ENCODE measurements at regions not wholly inside any gene's neighbourhood (a gene's known extent, or its start where the extent isn't known, plus 50 kb on each side); places are given as distances from the start of the nearest gene placed in this dataset.

DNA sequence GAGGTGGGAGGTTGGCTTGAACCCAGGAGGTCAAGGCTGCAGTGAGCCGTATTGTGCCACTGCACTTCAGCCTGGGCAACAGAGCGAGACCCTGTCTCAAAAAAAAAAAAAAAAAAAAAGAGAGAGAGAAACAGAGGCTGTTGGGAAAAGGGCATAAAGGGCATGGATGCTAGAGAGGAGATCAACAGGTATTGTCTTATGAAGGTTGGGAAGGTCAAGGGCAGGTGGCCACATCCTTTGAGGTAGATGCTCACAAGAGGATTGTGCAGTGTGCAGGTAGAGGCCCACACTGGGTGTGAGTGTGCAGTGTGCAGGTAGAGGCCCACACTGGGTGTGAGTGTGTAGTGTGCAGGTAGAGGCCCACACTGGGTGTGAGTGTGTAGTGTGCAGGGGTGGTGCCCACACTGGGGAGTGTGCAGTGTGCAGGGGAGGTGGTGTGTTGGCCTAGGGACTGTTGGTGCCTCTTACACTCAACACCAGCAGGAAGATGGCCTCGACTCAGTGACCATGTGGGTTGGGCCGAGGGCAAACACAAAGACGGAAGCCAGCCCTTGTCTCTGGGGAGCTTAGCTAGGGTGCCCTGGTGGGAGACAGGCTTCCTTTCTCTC, 404.9 kb upstream of the TNRC6C start:
- no peaks in the 10 kb centered on the region for H3K9me3 ChIP-seq
- peaks cover 11 to 38% (median 34%) of the 10 kb centered on the region in 4 donors for H3K4me1 ChIP-seq

DNA sequence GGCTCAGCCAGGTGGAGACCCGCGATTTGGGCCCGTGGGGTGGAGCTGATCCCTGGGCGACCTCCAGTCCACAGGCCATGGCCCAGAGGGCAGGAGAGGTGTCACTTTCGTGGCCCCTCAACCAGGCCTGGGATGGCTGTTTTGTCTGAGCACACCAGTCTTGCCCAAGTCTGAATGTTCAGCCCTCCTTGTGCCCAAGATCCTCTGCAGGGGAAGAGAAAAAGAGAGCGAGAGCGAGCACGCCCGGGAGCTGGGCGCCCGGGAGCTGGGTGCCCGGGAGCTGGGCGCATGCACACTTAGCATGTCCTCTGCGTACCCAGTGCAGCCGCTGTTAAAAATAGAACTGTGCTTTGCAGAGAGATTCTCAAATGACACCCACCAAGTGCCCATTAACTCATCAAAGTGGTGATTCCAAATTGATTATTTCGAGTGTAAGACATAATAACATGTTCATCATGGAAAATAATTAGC, 403.3 kb upstream of the TNRC6C start:
- intact Hi-C loops (cut with DNase I), result no loop called here
- WGBS, result 87% methylated on average over 14 of the region's 16 CpGs
- peaks cover 11 to 27% (median 21%) of the 10 kb centered on the region in 4 donors for H3K4me1 ChIP-seq
- no peak for DNase-seq (ENCODE audit: extremely low spot score)
- H3K9me3 ChIP-seq, result no peaks in the 10 kb centered on the region
- peak overlapping the region; percentile 56 to 68 (median 58) for H3K27ac ChIP-seq (replicated peaks in 1 of 4)
- H3K27me3 ChIP-seq, result peaks cover 0 to 7% (median 0%) of the 10 kb centered on the region in 4 donors
- no peaks in the 10 kb centered on the region for H3K36me3 ChIP-seq
- H3K4me3 ChIP-seq, result no peak overlapping the region
- TF ChIP-seq EP300 (IDR thresholded peaks at IDR 0.05), result no peak
- TF ChIP-seq, protein P1, sequence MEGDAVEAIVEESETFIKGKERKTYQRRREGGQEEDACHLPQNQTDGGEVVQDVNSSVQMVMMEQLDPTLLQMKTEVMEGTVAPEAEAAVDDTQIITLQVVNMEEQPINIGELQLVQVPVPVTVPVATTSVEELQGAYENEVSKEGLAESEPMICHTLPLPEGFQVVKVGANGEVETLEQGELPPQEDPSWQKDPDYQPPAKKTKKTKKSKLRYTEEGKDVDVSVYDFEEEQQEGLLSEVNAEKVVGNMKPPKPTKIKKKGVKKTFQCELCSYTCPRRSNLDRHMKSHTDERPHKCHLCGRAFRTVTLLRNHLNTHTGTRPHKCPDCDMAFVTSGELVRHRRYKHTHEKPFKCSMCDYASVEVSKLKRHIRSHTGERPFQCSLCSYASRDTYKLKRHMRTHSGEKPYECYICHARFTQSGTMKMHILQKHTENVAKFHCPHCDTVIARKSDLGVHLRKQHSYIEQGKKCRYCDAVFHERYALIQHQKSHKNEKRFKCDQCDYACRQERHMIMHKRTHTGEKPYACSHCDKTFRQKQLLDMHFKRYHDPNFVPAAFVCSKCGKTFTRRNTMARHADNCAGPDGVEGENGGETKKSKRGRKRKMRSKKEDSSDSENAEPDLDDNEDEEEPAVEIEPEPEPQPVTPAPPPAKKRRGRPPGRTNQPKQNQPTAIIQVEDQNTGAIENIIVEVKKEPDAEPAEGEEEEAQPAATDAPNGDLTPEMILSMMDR (IDR thresholded peaks at IDR 0.05), result no peak
- no peak for TF ChIP-seq POLR2AphosphoS5 (IDR thresholded peaks at IDR 0.05)
- TF ChIP-seq POLR2A (IDR thresholded peaks at IDR 0.05; ENCODE audit: low read depth), result no peak

More for the DNA sequence above, 404.9 kb upstream of the TNRC6C start:
- WGBS, result 95% methylated on average over 5 of the region's 5 CpGs
- intact Hi-C loops (cut with DNase I), result no loop called here
- TF ChIP-seq EP300 (IDR thresholded peaks at IDR 0.05) (no peak), POLR2A (IDR thresholded peaks at IDR 0.05; ENCODE audit: low read depth) (no peak), POLR2AphosphoS5 (IDR thresholded peaks at IDR 0.05) (no peak)
- TF ChIP-seq, protein P1 (IDR thresholded peaks at IDR 0.05), result no peak
- Histone ChIP-seq H3K27ac (replicated peaks in 1 of 4) (no peak overlapping the region), H3K4me3 (no peak overlapping the region), H3K36me3 (no peaks in the 10 kb centered on the region), H3K27me3 (peaks cover 0 to 7% (median 0%) of the 10 kb centered on the region in 4 donors)
- DNase-seq (ENCODE audit: extremely low spot score), result no peak

DNA sequence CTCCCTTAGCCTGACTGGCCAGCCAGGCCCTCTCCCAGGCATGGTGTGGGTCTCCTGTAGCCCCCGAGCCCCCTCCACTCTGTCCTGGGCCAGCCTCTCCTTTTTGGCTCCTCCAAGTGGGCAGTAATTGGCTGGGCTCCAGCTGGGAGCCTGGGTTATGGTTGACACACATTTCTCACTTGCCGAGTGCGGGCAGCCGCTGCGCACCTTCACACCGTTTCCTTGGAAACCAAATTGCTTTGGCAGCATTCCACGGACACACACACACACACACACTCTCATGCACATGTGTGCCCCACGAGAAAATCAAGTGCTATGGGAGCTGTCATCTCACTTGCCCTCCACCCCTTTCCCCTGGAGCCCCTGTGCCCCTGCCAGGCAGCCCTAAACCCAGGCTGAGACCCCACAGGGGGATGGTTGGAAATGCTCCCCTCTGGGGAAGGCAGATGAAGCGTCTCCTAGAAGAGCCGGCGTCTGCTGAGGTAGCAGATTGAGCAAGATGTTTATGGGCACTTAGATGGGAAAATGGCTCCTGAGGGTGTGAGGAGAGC, 402.7 kb upstream of the TNRC6C start:
- Histone ChIP-seq H3K4me1 (peaks cover 11 to 27% (median 21%) of the 10 kb centered on the region in 4 donors), H3K4me3 (no peak overlapping the region), H3K9me3 (no peaks in the 10 kb centered on the region), H3K27me3 (peaks cover 0 to 7% (median 0%) of the 10 kb centered on the region in 4 donors), H3K36me3 (no peaks in the 10 kb centered on the region), H3K27ac (replicated peaks in 1 of 4) (peak overlapping the region; percentile 56 to 68 (median 58))
- no peak for DNase-seq (ENCODE audit: extremely low spot score)
- no peak for TF ChIP-seq EP300 (IDR thresholded peaks at IDR 0.05)
- intact Hi-C loops (cut with DNase I), result no loop called here
- 24% methylated on average over 11 of the region's 11 CpGs for WGBS

DNA sequence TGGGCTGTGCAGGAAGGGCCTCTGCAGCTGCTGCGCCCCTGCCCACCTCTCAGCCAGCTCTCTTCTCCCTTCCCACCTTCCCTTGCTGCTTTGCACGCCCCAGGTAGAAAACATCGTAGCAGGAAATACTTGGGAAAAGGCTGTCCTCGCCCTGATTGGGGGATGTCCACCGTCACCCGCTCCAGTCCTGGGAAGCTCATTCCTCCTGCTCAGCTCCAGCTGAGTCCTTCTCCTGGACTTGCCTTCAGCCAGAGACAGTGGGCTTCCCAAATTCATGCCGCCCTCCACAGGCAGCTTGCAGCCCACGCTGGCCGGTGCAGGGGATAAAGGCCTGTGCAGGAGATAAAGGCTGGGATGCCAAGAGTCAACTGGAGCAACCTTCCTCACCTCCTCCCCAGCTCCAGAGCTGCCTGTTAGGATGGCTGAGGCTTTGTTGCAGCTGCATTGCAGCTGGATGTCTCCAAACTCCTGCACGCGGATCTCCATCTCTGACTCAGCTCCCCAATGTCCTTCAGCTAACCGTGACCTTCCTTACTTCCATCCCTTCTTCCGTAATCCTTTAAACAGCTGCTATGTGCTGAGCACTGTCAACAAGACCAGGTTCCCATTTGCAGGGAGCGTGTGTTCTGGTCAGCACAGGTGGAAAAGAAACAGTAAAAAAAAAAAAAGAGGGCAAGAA, 402.0 kb upstream of the TNRC6C start:
- Histone ChIP-seq H3K9me3 (no peaks in the 10 kb centered on the region), H3K27me3 (peaks cover 0 to 7% (median 0%) of the 10 kb centered on the region in 4 donors), H3K36me3 (no peaks in the 10 kb centered on the region), H3K4me1 (peaks cover 11 to 27% (median 21%) of the 10 kb centered on the region in 4 donors), H3K4me3 (no peak overlapping the region), H3K27ac (replicated peaks in 1 of 4) (peak overlapping the region in 3 of 4 donors; percentile 56 to 68 (median 59))
- DNase-seq (ENCODE audit: extremely low spot score), result no peak
- WGBS, result 82% methylated on average over 14 of the region's 14 CpGs
- TF ChIP-seq POLR2A (IDR thresholded peaks at IDR 0.05; ENCODE audit: low read depth), result no peak
- no peak for TF ChIP-seq POLR2AphosphoS5 (IDR thresholded peaks at IDR 0.05)
- TF ChIP-seq EP300 (IDR thresholded peaks at IDR 0.05), result no peak
- TF ChIP-seq, protein P1 (IDR thresholded peaks at IDR 0.05), result no peak
- intact Hi-C loops (cut with DNase I), result no loop called here
